ENCODE measurements at regions not wholly inside any gene's neighbourhood (a gene's known extent, or its start where the extent isn't known, plus 50 kb on each side); places are given as distances from the start of the nearest gene placed in this dataset.

DNA sequence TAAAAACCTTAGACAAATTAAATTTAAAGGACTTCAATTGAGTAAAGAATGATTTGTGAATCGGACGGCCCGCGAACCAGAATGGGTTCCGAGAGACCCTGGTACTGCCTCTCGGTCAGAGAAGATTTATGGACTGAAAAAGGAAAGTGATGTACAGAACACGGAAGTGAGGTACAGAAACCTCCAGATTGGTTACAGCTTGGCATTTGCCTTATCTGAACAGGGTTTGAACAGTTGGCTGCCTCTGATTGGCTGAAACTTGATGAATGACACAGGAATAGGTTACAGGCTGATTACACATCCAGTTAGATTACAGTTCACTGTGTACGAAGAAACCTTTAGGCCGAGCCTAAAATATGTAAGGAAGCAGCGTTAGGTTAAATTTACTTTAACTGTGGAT lies 156.5 kb upstream of the EGFLAM start:
- H3K27ac ChIP-seq (ENCODE audit: low read depth, low read length), result no peak overlapping the region
- no peak overlapping the region for H3K9ac ChIP-seq (ENCODE audit: low read depth, low read length)
- H3K9me3 ChIP-seq (ENCODE audit: control insufficient read depth, insufficient read depth, low read length), result no peaks in the 10 kb centered on the region
- peaks cover 23% of the 10 kb centered on the region for H3K4me1 ChIP-seq (ENCODE audit: control insufficient read depth, insufficient read depth, low read length)
- H3K36me3 ChIP-seq (ENCODE audit: control insufficient read depth, insufficient read depth, low read length), result no peaks in the 10 kb centered on the region
- no peak overlapping the region for H3K4me3 ChIP-seq (ENCODE audit: low read depth, low read length)
- 0 out of 2 replicates have a peak, but pooled peaks cover 10% of the 10 kb centered on the region for H3K27me3 ChIP-seq (ENCODE audit: control insufficient read depth, insufficient read depth, low read length)

DNA sequence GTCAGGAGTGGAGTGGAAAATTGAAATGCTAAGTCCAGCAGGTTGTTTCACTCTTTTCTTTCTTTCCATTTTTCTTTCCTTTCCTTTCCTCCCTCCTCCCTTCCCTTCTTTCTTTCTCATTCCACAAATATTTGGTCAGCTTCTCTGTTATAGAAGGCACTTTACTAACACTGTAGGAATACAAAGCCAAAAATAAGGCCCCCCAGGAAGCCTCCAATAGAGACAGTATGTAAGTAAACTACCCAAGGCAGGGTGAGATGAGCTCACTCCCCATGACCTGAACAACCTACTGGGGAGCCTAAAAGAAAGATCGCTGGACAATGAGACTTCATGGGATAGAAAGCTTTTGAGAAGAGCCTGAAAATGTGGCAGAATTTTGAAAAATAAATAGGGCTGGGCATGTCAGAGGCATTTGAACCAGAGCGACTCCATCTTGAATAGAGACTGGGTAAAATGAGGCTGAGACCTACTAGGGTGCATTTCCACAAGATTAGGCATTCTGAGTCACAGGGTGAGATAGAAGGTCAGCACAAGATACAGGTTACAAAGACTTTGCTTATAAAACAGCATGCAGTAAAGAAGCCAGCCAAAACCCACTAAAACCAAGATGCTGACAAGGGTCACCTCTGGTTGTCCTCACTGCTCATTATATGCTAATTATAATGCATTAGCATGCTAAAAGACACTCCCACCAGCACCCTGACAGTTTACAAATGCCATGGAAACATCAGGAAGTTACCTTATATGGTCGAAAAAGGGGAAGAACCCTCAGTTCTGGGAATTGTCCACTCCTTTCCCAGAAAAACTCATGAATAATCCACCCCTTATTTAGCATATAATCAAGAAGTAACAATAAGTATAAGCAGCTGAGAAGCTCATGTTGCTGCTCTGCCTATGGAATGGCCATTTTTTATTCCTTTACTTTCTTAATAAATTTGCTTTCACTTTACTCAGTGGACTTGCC lies 158.9 kb upstream of the EGFLAM start:
- Histone ChIP-seq H3K27ac (ENCODE audit: low read depth, low read length) (peak overlapping the region; percentile 29), H3K27me3 (ENCODE audit: control insufficient read depth, insufficient read depth, low read length) (no peaks in the 10 kb centered on the region; the same call in 1 of the 2 replicates), H3K4me1 (ENCODE audit: control insufficient read depth, insufficient read depth, low read length) (peaks cover 21% of the 10 kb centered on the region), H3K36me3 (ENCODE audit: control insufficient read depth, insufficient read depth, low read length) (no peaks in the 10 kb centered on the region), H3K9ac (ENCODE audit: low read depth, low read length) (no peak overlapping the region), H3K4me3 (ENCODE audit: low read depth, low read length) (no peak overlapping the region), H3K9me3 (ENCODE audit: control insufficient read depth, insufficient read depth, low read length) (no peaks in the 10 kb centered on the region)

DNA sequence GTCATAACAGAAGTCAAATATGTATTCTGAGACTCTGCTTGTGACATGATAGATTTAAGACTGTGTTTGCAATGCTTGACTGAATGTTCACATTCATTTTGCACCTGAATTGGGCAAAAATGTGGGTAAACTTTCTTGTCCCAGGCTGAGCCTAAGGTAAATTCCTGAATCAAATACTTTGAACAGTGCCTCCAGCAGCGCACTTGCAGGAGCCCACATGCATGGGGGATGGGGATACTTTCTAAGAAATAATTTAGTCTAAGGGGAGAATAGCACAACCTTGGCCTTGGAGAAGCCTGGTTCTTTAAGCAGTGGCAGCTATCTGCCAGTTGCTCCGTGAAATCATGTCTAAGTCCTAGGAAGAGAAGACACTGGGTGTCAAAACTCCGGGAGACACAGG lies 163.5 kb upstream of the EGFLAM start:
- Histone ChIP-seq H3K4me1 (ENCODE audit: control insufficient read depth, insufficient read depth, low read length) (peaks cover 29% of the 10 kb centered on the region), H3K27me3 (ENCODE audit: control insufficient read depth, insufficient read depth, low read length) (no peaks in the 10 kb centered on the region; the same call in 1 of the 2 replicates), H3K36me3 (ENCODE audit: control insufficient read depth, insufficient read depth, low read length) (no peaks in the 10 kb centered on the region), H3K27ac (ENCODE audit: low read depth, low read length) (no peak overlapping the region), H3K9me3 (ENCODE audit: control insufficient read depth, insufficient read depth, low read length) (no peaks in the 10 kb centered on the region), H3K9ac (ENCODE audit: low read depth, low read length) (no peak overlapping the region), H3K4me3 (ENCODE audit: low read depth, low read length) (no peak overlapping the region)

DNA sequence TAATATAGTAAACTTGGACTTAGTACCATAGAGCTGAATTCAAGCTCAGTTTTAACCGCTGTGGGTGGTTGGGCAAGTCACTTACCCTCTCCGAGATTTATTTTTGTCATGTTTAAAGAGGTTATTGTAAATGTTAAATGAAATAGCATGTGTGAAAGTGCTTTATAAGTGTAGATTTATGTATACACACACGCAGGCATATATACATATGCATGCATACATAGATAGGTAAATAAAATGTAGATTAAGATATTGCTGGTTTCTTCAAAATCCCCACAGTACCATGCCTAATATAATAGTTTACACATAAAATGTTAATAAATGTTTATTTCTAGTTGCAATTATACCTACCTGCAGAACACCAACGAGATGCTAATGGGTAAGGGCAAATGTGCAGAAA lies 164.5 kb upstream of the EGFLAM start:
- Histone ChIP-seq H3K4me3 (ENCODE audit: low read depth, low read length) (no peak overlapping the region), H3K27me3 (ENCODE audit: control insufficient read depth, insufficient read depth, low read length) (no peaks in the 10 kb centered on the region; the same call in 1 of the 2 replicates), H3K36me3 (ENCODE audit: control insufficient read depth, insufficient read depth, low read length) (no peaks in the 10 kb centered on the region), H3K4me1 (ENCODE audit: control insufficient read depth, insufficient read depth, low read length) (peaks cover 25% of the 10 kb centered on the region), H3K9me3 (ENCODE audit: control insufficient read depth, insufficient read depth, low read length) (no peaks in the 10 kb centered on the region), H3K27ac (ENCODE audit: low read depth, low read length) (no peak overlapping the region), H3K9ac (ENCODE audit: low read depth, low read length) (no peak overlapping the region)

DNA sequence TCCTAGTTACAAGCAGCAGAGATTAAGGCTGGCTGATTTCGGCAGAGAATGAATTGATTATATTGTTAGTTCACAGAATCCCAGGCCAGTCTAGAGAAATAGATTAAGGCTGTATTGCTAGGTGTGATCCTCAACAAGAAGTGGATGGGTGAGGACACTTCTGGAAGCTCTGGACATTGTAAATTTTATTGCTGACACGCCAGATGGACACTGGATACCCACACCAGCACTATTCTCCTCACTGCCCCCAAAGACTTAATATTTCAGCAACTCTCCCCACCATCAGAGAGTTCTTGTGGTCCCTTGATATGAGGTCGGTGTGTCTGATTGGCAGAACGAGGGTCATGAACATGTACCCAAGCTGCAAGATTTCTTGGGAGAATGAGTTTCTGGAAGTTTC lies 171.6 kb upstream of the EGFLAM start:
- Histone ChIP-seq H3K9me3 (ENCODE audit: control insufficient read depth, insufficient read depth, low read length) (no peaks in the 10 kb centered on the region), H3K9ac (ENCODE audit: low read depth, low read length) (no peak overlapping the region), H3K27ac (ENCODE audit: low read depth, low read length) (no peak overlapping the region), H3K36me3 (ENCODE audit: control insufficient read depth, insufficient read depth, low read length) (no peaks in the 10 kb centered on the region), H3K4me1 (ENCODE audit: control insufficient read depth, insufficient read depth, low read length) (no peaks in the 10 kb centered on the region), H3K4me3 (ENCODE audit: low read depth, low read length) (no peak overlapping the region), H3K27me3 (ENCODE audit: control insufficient read depth, insufficient read depth, low read length) (no peaks in the 10 kb centered on the region)

DNA sequence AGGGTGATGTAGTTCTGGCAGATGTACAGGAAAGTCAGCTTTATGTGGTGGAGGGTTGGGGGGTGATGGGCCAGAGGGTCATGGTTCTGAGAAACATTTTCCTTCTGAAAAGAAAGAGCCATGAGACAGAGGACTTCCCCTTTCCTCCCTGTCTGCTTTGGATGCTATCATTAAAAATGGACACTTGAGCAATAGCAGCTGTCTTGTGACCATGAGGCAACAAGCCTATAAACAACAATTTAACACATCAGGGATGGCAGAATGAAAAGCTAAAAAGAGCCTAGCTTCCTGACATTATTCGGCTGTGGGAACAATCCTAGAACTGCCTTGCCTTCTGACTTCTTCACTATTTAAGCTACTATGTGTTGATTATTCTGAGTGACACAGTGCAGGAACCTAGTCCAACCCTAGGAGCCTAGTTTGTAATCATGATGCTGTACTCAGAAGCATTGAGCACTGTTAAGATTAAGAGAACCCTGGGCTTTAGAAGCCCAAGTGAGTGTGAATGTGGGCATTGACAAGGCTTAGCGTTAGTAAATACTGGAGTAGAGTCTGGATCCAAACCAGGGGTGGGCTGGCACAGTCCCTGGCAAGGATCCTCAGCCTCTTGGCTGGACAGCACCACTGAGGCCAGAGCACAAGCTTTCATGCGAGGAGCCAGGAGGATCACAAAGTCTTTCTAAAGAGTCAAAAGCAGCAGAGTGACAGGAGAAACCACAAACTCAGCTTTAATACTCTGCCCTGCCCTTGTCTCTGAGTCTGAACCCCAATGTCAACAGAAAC lies 178.5 kb upstream of the EGFLAM start:
- Histone ChIP-seq H3K27ac (ENCODE audit: low read depth, low read length) (no peak overlapping the region), H3K4me1 (ENCODE audit: control insufficient read depth, insufficient read depth, low read length) (no peaks in the 10 kb centered on the region), H3K9me3 (ENCODE audit: control insufficient read depth, insufficient read depth, low read length) (no peaks in the 10 kb centered on the region), H3K27me3 (ENCODE audit: control insufficient read depth, insufficient read depth, low read length) (no peaks in the 10 kb centered on the region), H3K4me3 (ENCODE audit: low read depth, low read length) (no peak overlapping the region), H3K36me3 (ENCODE audit: control insufficient read depth, insufficient read depth, low read length) (no peaks in the 10 kb centered on the region), H3K9ac (ENCODE audit: low read depth, low read length) (no peak overlapping the region)

DNA sequence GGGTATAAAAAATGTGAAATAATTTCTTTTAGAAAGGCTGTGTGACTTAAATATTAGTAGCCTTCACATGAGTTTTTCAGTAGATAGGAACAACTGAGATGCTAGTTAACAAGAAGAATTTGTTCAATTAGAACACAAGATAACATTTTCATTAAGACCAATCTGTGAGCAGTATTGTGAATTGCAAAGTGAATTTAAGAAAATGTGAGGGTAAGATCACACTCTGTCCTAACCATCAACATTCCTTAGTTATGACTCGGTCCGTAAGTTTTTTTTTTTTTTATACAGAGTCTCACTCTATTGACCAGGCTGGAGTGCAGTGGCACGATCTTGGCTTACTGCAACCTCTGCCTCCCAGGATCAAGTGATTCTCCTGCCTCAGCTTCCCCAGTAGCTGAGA lies 180.2 kb upstream of the EGFLAM start:
- H3K9ac ChIP-seq (ENCODE audit: low read depth, low read length), result no peak overlapping the region
- H3K36me3 ChIP-seq (ENCODE audit: control insufficient read depth, insufficient read depth, low read length), result no peaks in the 10 kb centered on the region
- H3K27ac ChIP-seq (ENCODE audit: low read depth, low read length), result no peak overlapping the region
- no peaks in the 10 kb centered on the region for H3K4me1 ChIP-seq (ENCODE audit: control insufficient read depth, insufficient read depth, low read length)
- H3K27me3 ChIP-seq (ENCODE audit: control insufficient read depth, insufficient read depth, low read length), result no peaks in the 10 kb centered on the region
- no peaks in the 10 kb centered on the region for H3K9me3 ChIP-seq (ENCODE audit: control insufficient read depth, insufficient read depth, low read length)
- H3K4me3 ChIP-seq (ENCODE audit: low read depth, low read length), result no peak overlapping the region

DNA sequence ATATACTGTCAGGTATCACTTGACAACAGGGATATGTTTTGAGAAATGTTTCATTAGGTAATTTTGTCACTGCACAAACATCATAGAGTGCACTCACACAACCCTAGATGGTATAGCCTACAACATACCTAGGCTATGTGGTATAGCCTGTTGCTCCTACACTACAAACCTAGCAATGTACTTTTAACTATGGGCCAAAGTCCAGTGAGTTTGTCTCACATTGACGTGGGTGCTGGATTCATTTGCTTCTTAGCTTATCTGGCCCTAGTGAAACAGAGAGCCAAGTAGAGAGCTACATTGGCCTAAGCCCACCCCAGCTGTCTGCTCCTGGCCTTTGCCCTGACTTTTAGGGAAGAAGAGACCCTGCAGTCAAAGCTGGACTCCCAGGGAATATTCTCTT lies 180.7 kb upstream of the EGFLAM start:
- Histone ChIP-seq H3K27me3 (ENCODE audit: control insufficient read depth, insufficient read depth, low read length) (no peaks in the 10 kb centered on the region), H3K27ac (ENCODE audit: low read depth, low read length) (no peak overlapping the region), H3K4me1 (ENCODE audit: control insufficient read depth, insufficient read depth, low read length) (no peaks in the 10 kb centered on the region), H3K4me3 (ENCODE audit: low read depth, low read length) (no peak overlapping the region), H3K36me3 (ENCODE audit: control insufficient read depth, insufficient read depth, low read length) (no peaks in the 10 kb centered on the region), H3K9ac (ENCODE audit: low read depth, low read length) (no peak overlapping the region), H3K9me3 (ENCODE audit: control insufficient read depth, insufficient read depth, low read length) (no peaks in the 10 kb centered on the region)

DNA sequence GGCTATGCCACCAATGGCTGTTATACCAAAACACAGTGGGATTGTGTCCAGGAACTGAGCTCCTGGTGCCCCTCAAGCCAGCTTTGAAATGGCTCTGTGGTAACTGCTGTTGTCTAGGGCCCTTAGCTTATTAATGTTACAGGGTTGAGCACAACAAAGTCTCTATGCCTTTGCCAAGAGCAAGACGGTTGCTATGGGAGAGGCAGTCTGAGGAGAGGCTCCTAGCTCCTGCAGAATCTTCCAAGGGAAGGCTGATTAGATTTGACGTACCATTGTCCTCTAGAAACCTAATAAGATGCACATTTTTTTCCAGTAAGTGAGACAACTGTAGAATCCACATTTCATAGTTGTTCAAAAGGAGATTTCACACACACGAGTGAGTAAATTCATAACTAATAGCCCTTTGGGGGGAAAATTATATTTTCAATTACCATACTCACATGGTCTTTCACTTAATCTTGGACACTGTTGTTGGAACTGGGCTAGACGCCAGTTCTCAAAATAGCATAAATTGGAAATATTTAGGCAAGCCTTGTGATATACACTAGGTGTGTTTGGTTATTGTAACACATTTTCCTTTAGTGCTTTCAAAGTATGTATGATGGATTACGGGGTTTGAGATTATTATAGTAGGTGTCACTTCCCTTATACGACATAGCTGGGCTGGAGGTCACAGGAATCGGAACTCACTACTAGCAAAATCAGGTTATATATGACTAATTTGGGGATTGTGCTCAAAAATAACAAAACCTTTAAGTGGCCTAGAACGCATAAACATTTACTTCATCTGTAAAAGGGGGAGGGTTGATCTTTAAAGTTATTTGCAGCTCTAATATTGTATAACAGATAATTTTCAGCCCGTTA lies 186.3 kb upstream of the EGFLAM start:
- no peak overlapping the region for H3K9ac ChIP-seq (ENCODE audit: low read depth, low read length)
- no peaks in the 10 kb centered on the region for H3K36me3 ChIP-seq (ENCODE audit: control insufficient read depth, insufficient read depth, low read length)
- H3K27me3 ChIP-seq (ENCODE audit: control insufficient read depth, insufficient read depth, low read length), result no peaks in the 10 kb centered on the region
- no peaks in the 10 kb centered on the region for H3K9me3 ChIP-seq (ENCODE audit: control insufficient read depth, insufficient read depth, low read length)
- no peaks in the 10 kb centered on the region for H3K4me1 ChIP-seq (ENCODE audit: control insufficient read depth, insufficient read depth, low read length)
- H3K4me3 ChIP-seq (ENCODE audit: low read depth, low read length), result no peak overlapping the region
- H3K27ac ChIP-seq (ENCODE audit: low read depth, low read length), result no peak overlapping the region

DNA sequence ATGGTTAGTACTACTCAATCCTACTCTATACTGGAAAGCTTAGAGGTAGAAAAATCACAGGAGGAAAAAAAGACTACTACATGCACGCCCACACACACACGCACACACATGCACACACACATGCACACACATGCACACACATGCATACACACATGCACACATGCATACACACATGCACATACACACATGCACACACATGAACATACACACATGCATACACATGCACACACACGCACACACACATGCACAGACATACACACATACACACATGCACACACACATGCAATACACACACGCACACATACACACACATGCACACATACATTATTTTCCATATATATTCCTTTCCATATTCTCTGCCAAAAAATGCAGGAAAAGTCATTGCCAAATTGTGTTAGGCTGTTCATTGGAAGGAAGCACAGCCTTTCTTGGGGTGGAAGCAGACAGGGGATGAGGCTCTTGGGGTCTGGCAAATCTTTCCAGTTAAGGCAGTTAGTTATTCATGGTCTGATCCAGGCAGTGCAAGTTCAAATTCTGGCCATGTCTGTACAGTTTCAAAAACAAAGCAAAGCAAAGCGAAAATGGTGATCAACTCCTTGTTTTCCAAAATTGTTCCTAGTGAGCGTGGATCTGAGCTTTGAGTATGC lies 187.9 kb upstream of the EGFLAM start:
- H3K4me1 ChIP-seq (ENCODE audit: control insufficient read depth, insufficient read depth, low read length), result no peaks in the 10 kb centered on the region

More for the DNA sequence above, 187.9 kb upstream of the EGFLAM start:
- H3K4me3 ChIP-seq (ENCODE audit: low read depth, low read length), result no peak overlapping the region
- no peak overlapping the region for H3K27ac ChIP-seq (ENCODE audit: low read depth, low read length)
- H3K9me3 ChIP-seq (ENCODE audit: control insufficient read depth, insufficient read depth, low read length), result no peaks in the 10 kb centered on the region
- H3K9ac ChIP-seq (ENCODE audit: low read depth, low read length), result no peak overlapping the region
- no peaks in the 10 kb centered on the region for H3K36me3 ChIP-seq (ENCODE audit: control insufficient read depth, insufficient read depth, low read length)
- H3K27me3 ChIP-seq (ENCODE audit: control insufficient read depth, insufficient read depth, low read length), result no peaks in the 10 kb centered on the region

All from HUES48 (cell line).